ENCODE measurements at regions not wholly inside any gene's neighbourhood (a gene's known extent, or its start where the extent isn't known, plus 50 kb on each side); places are given as distances from the start of the nearest gene placed in this dataset.

GRCh38 chr1:114203595-114204128, 50.0 kb upstream of the SYT6 start:
- Histone ChIP-seq H3K4me1 (peaks cover 0 to 6% (median 0%) of the 10 kb centered on the region in 12 donors), H3K36me3 (no peaks in the 10 kb centered on the region), H3K27ac (no peak overlapping the region), H3K4me3 (no peak overlapping the region), H3K27me3 (peaks cover 0 to 49% (median 15%) of the 10 kb centered on the region in 9 donors), H3K9me3 (no peaks in the 10 kb centered on the region)
- WGBS, 4 donors = 66 to 79% (median 75%) methylated on average over 5 of the region's 5 CpGs
- DNase-seq (no peak), ATAC-seq (no peak)
- TF ChIP-seq CTCF (IDR thresholded peaks at IDR 0.05) = no peak
- no peak for TF ChIP-seq POLR2A (IDR thresholded peaks at IDR 0.05)
- intact Hi-C loops (cut with DNase I) = no loop called here
